Sigmoid colon (tissue), 3 donors: ENCODE measurements at regions not wholly inside any gene's neighbourhood (a gene's known extent, or its start where the extent isn't known, plus 50 kb on each side); places are given as distances from the start of the nearest gene placed in this dataset.

Source experiments
- POLR2A ChIP-seq, 2 donors: fragments of 450-650 bp; IDR thresholded peaks; one replicate each; pipeline ENCODE4 v1.6.1; 2016; ENCODE audit warnings: antibody characterized with exemption in 2 of 2, mild to moderate bottlenecking in 2 of 2, moderate library complexity in 2 of 2
- TF ChIP-seq, protein P1 (sequence below), 4 experiments: fragments of 450-650 bp in 3 of 4; fragments of 200-600 bp in 1 of 4; IDR thresholded peaks; one replicate each; pipeline ENCODE4 v1.5.1; 2016 to 2019; ENCODE audit warnings: antibody characterized with exemption in 4 of 4, mild to moderate bottlenecking in 3 of 4, moderate library complexity in 2 of 4

GRCh38 chr7:120165227-120165626 is 107.7 kb upstream of the KCND2 start:
- TF ChIP-seq POLR2A (IDR thresholded peaks at IDR 0.05), result no peak
- TF ChIP-seq, protein P1, sequence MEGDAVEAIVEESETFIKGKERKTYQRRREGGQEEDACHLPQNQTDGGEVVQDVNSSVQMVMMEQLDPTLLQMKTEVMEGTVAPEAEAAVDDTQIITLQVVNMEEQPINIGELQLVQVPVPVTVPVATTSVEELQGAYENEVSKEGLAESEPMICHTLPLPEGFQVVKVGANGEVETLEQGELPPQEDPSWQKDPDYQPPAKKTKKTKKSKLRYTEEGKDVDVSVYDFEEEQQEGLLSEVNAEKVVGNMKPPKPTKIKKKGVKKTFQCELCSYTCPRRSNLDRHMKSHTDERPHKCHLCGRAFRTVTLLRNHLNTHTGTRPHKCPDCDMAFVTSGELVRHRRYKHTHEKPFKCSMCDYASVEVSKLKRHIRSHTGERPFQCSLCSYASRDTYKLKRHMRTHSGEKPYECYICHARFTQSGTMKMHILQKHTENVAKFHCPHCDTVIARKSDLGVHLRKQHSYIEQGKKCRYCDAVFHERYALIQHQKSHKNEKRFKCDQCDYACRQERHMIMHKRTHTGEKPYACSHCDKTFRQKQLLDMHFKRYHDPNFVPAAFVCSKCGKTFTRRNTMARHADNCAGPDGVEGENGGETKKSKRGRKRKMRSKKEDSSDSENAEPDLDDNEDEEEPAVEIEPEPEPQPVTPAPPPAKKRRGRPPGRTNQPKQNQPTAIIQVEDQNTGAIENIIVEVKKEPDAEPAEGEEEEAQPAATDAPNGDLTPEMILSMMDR (IDR thresholded peaks at IDR 0.05), result no peak
